Sigmoid colon (tissue), 6 donors: ENCODE measurements at regions not wholly inside any gene's neighbourhood (a gene's known extent, or its start where the extent isn't known, plus 50 kb on each side); places are given as distances from the start of the nearest gene placed in this dataset.

Source experiments
- DNase-seq: peaks from one replicate; pipeline ENCODE4 v3.0.0-alpha.2; 2019
- H3K27ac ChIP-seq, 4 donors: fragments of 200-600 bp; sonication (generic); one replicate each; pipeline ENCODE4 v1.5.1; 2016 to 2019; ENCODE audit warnings: mild to moderate bottlenecking in 1 of 4
- H3K27me3 ChIP-seq, 3 donors: fragments of 200-600 bp; sonication (generic); one replicate each; pipeline ENCODE4 v1.5.1; 2019; ENCODE audit warnings: mild to moderate bottlenecking in 1 of 3
- H3K36me3 ChIP-seq, 4 donors: fragments of 200-600 bp; sonication (generic); one replicate each; pipeline ENCODE4 v1.5.1; 2016 to 2019
- H3K4me1 ChIP-seq, 4 donors: fragments of 200-600 bp; sonication (generic); one replicate each; pipeline ENCODE4 v1.5.1; 2017 to 2019
- H3K4me3 ChIP-seq, 4 donors: fragments of 200-600 bp; sonication (generic); one replicate each; pipeline ENCODE4 v1.5.1; 2017 to 2019; ENCODE audit warnings: mild to moderate bottlenecking in 2 of 4, moderate library complexity in 1 of 4
- H3K9me3 ChIP-seq, 4 donors: fragments of 200-600 bp in 3 of 4; sonication (generic) in 3 of 4; one replicate each; pipeline versions ENCODE4 v1.5.1 to v1.6.1; 2013 to 2019
- EP300 ChIP-seq, 4 donors: sonication (generic); formaldehyde crosslinking; IDR thresholded peaks; one replicate each; pipeline ENCODE4 v1.6.1; 2017; ENCODE audit warnings: antibody characterized with exemption in 4 of 4
- POLR2A ChIP-seq, 2 donors: fragments of 450-650 bp; IDR thresholded peaks; one replicate each; pipeline ENCODE4 v1.6.1; 2016; ENCODE audit warnings: antibody characterized with exemption in 2 of 2, mild to moderate bottlenecking in 2 of 2, moderate library complexity in 2 of 2
- POLR2AphosphoS5 ChIP-seq, 4 donors: sonication (generic); formaldehyde crosslinking; IDR thresholded peaks; one replicate each; pipeline ENCODE4 v1.6.1; 2017; ENCODE audit warnings: antibody characterized with exemption in 4 of 4
- WGBS, 2 donors: extraction: QIAGEN DNeasy Blood & Tissue Kit; methylation state at CpG; one replicate each; pipeline ENCODE4 v1.1.7; 2013; 5-methylcytosine and 5-hydroxymethylcytosine counted together
- intact Hi-C: fragments of 100-400 bp; cut with DNase I; formaldehyde crosslinking; loops from one replicate; pipeline ENCODE4 v1.15.1; 2023
- TF ChIP-seq, protein P1 (sequence below), 4 experiments: fragments of 450-650 bp in 3 of 4; fragments of 200-600 bp in 1 of 4; IDR thresholded peaks; one replicate each; pipeline ENCODE4 v1.5.1; 2016 to 2019; ENCODE audit warnings: antibody characterized with exemption in 4 of 4, mild to moderate bottlenecking in 3 of 4, moderate library complexity in 2 of 4
- donor health status: healthy with polysubstance abuse.
- donor health status: healthy.

DNA sequence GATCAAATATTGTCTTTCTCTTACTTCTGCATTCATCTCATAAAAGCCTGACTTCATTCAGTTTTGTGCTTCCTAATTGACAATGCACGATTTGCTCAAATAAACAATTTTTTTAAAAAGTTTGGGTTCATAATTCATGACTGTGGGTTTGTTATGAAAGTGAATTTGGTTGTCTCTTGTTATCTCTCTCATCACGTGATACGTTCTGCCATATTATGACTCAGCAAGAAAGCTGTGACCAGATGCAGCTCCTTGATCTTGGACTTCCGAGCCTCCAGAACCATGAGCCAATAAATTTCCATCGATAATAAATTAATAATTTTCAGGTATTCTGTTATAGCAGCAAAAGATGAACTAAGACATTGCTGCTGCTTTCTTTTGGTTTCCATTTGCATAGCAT lies 156.5 kb upstream of the LRATD1 start:
- H3K36me3 ChIP-seq, result no peaks in the 10 kb centered on the region
- WGBS, 2 donors, result 87 to 88% methylated on average over 5 of the region's 5 CpGs
- DNase-seq, result no peak
- TF ChIP-seq POLR2A (IDR thresholded peaks at IDR 0.05) (no peak), POLR2AphosphoS5 (IDR thresholded peaks at IDR 0.05) (no peak), EP300 (IDR thresholded peaks at IDR 0.05) (no peak)
- TF ChIP-seq, protein P1, sequence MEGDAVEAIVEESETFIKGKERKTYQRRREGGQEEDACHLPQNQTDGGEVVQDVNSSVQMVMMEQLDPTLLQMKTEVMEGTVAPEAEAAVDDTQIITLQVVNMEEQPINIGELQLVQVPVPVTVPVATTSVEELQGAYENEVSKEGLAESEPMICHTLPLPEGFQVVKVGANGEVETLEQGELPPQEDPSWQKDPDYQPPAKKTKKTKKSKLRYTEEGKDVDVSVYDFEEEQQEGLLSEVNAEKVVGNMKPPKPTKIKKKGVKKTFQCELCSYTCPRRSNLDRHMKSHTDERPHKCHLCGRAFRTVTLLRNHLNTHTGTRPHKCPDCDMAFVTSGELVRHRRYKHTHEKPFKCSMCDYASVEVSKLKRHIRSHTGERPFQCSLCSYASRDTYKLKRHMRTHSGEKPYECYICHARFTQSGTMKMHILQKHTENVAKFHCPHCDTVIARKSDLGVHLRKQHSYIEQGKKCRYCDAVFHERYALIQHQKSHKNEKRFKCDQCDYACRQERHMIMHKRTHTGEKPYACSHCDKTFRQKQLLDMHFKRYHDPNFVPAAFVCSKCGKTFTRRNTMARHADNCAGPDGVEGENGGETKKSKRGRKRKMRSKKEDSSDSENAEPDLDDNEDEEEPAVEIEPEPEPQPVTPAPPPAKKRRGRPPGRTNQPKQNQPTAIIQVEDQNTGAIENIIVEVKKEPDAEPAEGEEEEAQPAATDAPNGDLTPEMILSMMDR (IDR thresholded peaks at IDR 0.05), result no peak
- no peak overlapping the region for H3K27ac ChIP-seq
- H3K4me1 ChIP-seq, result no peaks in the 10 kb centered on the region
- H3K4me3 ChIP-seq, result no peak overlapping the region
- no peaks in the 10 kb centered on the region for H3K27me3 ChIP-seq
- intact Hi-C loops, result no loop called here
- H3K9me3 ChIP-seq, result no peaks in the 10 kb centered on the region

GRCh38 chr2:14479486-14479885 lies 153.0 kb upstream of the LRATD1 start:
- Histone ChIP-seq H3K4me1 (no peaks in the 10 kb centered on the region), H3K36me3 (no peaks in the 10 kb centered on the region), H3K27me3 (no peaks in the 10 kb centered on the region), H3K27ac (no peak overlapping the region), H3K4me3 (no peak overlapping the region), H3K9me3 (no peaks in the 10 kb centered on the region)
- DNase-seq, result no peak
- TF ChIP-seq POLR2AphosphoS5 (IDR thresholded peaks at IDR 0.05), result no peak
- no peak for TF ChIP-seq EP300 (IDR thresholded peaks at IDR 0.05)
- TF ChIP-seq, protein P1 (IDR thresholded peaks at IDR 0.05), result no peak
- TF ChIP-seq POLR2A (IDR thresholded peaks at IDR 0.05), result no peak
- intact Hi-C loops, result no loop called here
- 82 to 87% methylated on average over 2 of the region's 2 CpGs for WGBS, 2 donors

GRCh38 chr2:14480120-14480519 lies 152.4 kb upstream of the LRATD1 start:
- Histone ChIP-seq H3K4me3 (no peak overlapping the region), H3K27me3 (no peaks in the 10 kb centered on the region), H3K4me1 (no peaks in the 10 kb centered on the region), H3K27ac (no peak overlapping the region), H3K36me3 (no peaks in the 10 kb centered on the region), H3K9me3 (no peaks in the 10 kb centered on the region)
- WGBS, 2 donors, result 16 to 38% methylated on average over 2 of the region's 2 CpGs
- intact Hi-C loops, result no loop called here
- no peak for TF ChIP-seq POLR2A (IDR thresholded peaks at IDR 0.05)
- TF ChIP-seq, protein P1 (IDR thresholded peaks at IDR 0.05), result no peak
- no peak for TF ChIP-seq EP300 (IDR thresholded peaks at IDR 0.05)
- no peak for TF ChIP-seq POLR2AphosphoS5 (IDR thresholded peaks at IDR 0.05)
- no peak for DNase-seq

GRCh38 chr2:14480906-14481305 lies 151.6 kb upstream of the LRATD1 start:
- Histone ChIP-seq H3K27ac (no peak overlapping the region), H3K9me3 (no peaks in the 10 kb centered on the region), H3K36me3 (no peaks in the 10 kb centered on the region), H3K27me3 (no peaks in the 10 kb centered on the region), H3K4me1 (no peaks in the 10 kb centered on the region), H3K4me3 (no peak overlapping the region)
- 36 to 84% methylated on average over 1 of the region's 1 CpG for WGBS, 2 donors
- TF ChIP-seq POLR2AphosphoS5 (IDR thresholded peaks at IDR 0.05), result no peak
- TF ChIP-seq EP300 (IDR thresholded peaks at IDR 0.05), result no peak
- TF ChIP-seq, protein P1 (IDR thresholded peaks at IDR 0.05), result no peak
- no peak for TF ChIP-seq POLR2A (IDR thresholded peaks at IDR 0.05)
- intact Hi-C loops, result no loop called here
- no peak for DNase-seq

GRCh38 chr2:14492920-14493503 lies 139.5 kb upstream of the LRATD1 start:
- intact Hi-C loops, result no loop called here
- TF ChIP-seq EP300 (IDR thresholded peaks at IDR 0.05) (no peak), POLR2AphosphoS5 (IDR thresholded peaks at IDR 0.05) (no peak), POLR2A (IDR thresholded peaks at IDR 0.05) (no peak)
- TF ChIP-seq, protein P1 (IDR thresholded peaks at IDR 0.05), result no peak
- H3K27me3 ChIP-seq, result no peaks in the 10 kb centered on the region
- no peak overlapping the region for H3K27ac ChIP-seq
- DNase-seq, result no peak
- no peaks in the 10 kb centered on the region for H3K36me3 ChIP-seq
- no peaks in the 10 kb centered on the region for H3K9me3 ChIP-seq
- whole genome bisulfite sequencing, 2 donors, result 12 to 45% methylated on average over 3 of the region's 3 CpGs
- peaks cover 0 to 5% (median 0%) of the 10 kb centered on the region in 4 donors for H3K4me1 ChIP-seq
- no peak overlapping the region for H3K4me3 ChIP-seq
